SKM-1 treated with dmso at 0.1 percent for 144 hours (cell line): ENCODE measurements at regions not wholly inside any gene's neighbourhood (a gene's known extent, or its start where the extent isn't known, plus 50 kb on each side); places are given as distances from the start of the nearest gene placed in this dataset.

ENCODE experiments used
- DNase-seq: peaks from one replicate; lab custom pipeline; 2025; ENCODE audit not compliant: unreplicated experiment; lab: John Stamatoyannopoulos, UW

- no peak for DNase-seq
Measured at GRCh38 chr5:25862276-25862675, 1176.1 kb downstream of the CDH9 start.

GRCh38 chr5:25858019-25858418 is 1180.4 kb downstream of the CDH9 start:
- no peak for DNase-seq

- no peak for DNase-seq
Measured at GRCh38 chr5:25851301-25851700, 1187.1 kb downstream of the CDH9 start.

GRCh38 chr5:25850581-25850980 is 1187.8 kb downstream of the CDH9 start:
- DNase-seq: no peak

- no peak for DNase-seq
Measured at GRCh38 chr5:25849270-25849669, 1189.1 kb downstream of the CDH9 start.

- DNase-seq: no peak
Measured at GRCh38 chr5:25823330-25823873, 1178.6 kb upstream of the CDH10 start.
